K562 (cell line): ENCODE measurements at regions not wholly inside any gene's neighbourhood (a gene's known extent, or its start where the extent isn't known, plus 50 kb on each side); places are given as distances from the start of the nearest gene placed in this dataset.
A peak's percentile ranks its signal among the peaks of the same experiment; 100 is the strongest.

Experiments
- ATAC-seq: fragments of 200-7000 bp; cut with Tn5 transposase; 3 replicates; pipeline ENCODE4 v1.9.1; 2020; ENCODE audit warnings: moderate library complexity
- BruUV-seq: library from RNA; stranded (reverse); fragments of 400-500 nt; replicated peaks from 2 replicates; lab custom pipeline; 2021; lab: Mats Ljungman, UMichigan
- CTCF ChIA-PET: fragments of 300-600 bp; formaldehyde crosslinking; extraction: SDS; loops from one replicate; lab custom pipeline; 2021; ENCODE audit warnings: low intra/inter-chr PET ratio; lab: Yijun Ruan, JAX
- POLR2A ChIA-PET: fragments of 300-600, 350-650 bp; sonication (Branson Sonifier 250); formaldehyde crosslinking; extraction: SDS; loops from one replicate; lab custom pipeline; 2021; ENCODE audit warnings: antibody characterized with exemption, inconsistent platforms; lab: Yijun Ruan, JAX
- DNase-seq, 4 experiments: peaks; one replicate each; pipeline versions ENCODE4 v3.0.0 to v3.0.0-alpha.2; 2011 to 2018; ENCODE audit warnings: low spot score in 3 of 4, mixed read lengths in 3 of 4; ENCODE audit errors: extremely low read depth in 1 of 4
- FAIRE-seq: peaks from 2 replicates; lab custom pipeline; 2011; peaks lifted over from hg19 to GRCh38; lab: Jason Lieb, UNC
- H2AFZ ChIP-seq: 2 replicates; pipeline ENCODE4 v1.6.0; 2011; ENCODE audit warnings: low read depth, low read length, control low read depth, inconsistent platforms
- H3K27ac ChIP-seq: fragments of 200-600 bp; 3 replicates; pipeline ENCODE4 v1.8.0; 2011; ENCODE audit warnings: low read depth, mild to moderate bottlenecking, control low read depth, inconsistent platforms, low read length, moderate library complexity, mixed read lengths; ENCODE audit errors: extremely low read depth
- H3K27me3 ChIP-seq, 2 experiments: fragments of 300-600 bp in 1 of 2; 2 replicates in 1 of 2; 3 replicates in 1 of 2; pipeline versions ENCODE4 v1.6.0 to v1.8.0; 2011; ENCODE audit warnings: inconsistent platforms in 2 of 2, low read length in 2 of 2, mild to moderate bottlenecking in 1 of 2, mixed read lengths in 1 of 2, moderate library complexity in 1 of 2; ENCODE audit not compliant: control insufficient read depth in 2 of 2, insufficient read depth in 2 of 2
- H3K36me3 ChIP-seq: fragments of 300-600 bp; 3 replicates; pipeline ENCODE4 v1.8.0; 2011; ENCODE audit warnings: mild to moderate bottlenecking, low read length, inconsistent platforms; ENCODE audit not compliant: control insufficient read depth, insufficient read depth
- H3K4me1 ChIP-seq, 2 experiments: fragments of 200-600 bp in 1 of 2; replicated peaks in 1 of 2; 2 replicates in 1 of 2; 3 replicates in 1 of 2; pipeline versions ENCODE4 v1.5.1 to v1.8.0; 2011; ENCODE audit warnings: inconsistent platforms in 2 of 2, low read length in 2 of 2, mild to moderate bottlenecking in 1 of 2, mixed read lengths in 1 of 2, moderate library complexity in 1 of 2; ENCODE audit not compliant: control insufficient read depth in 2 of 2, insufficient read depth in 2 of 2
- H3K4me2 ChIP-seq: 2 replicates; pipeline ENCODE4 v1.6.1; 2011; ENCODE audit warnings: low read length, control low read depth, inconsistent platforms, mixed read lengths; ENCODE audit not compliant: insufficient read depth
- H3K4me3 ChIP-seq: fragments of 200-600 bp; sonication (generic), shearing (Covaris generic); 2 replicates; pipeline ENCODE4 v1.5.1; 2016; ENCODE audit warnings: control low read depth, inconsistent platforms
- H3K79me2 ChIP-seq: fragments of 200-600 bp; 3 replicates; pipeline ENCODE4 v1.8.0; 2011; ENCODE audit warnings: low read length, inconsistent platforms; ENCODE audit not compliant: control insufficient read depth, insufficient read depth
- H3K9ac ChIP-seq, 2 experiments: 2 replicates each; pipeline versions ENCODE4 v1.6.0 to v1.6.1; 2011; ENCODE audit warnings: low read depth in 2 of 2, low read length in 2 of 2, control low read depth in 1 of 2, inconsistent platforms in 1 of 2, mild to moderate bottlenecking in 1 of 2, mixed read lengths in 1 of 2; ENCODE audit not compliant: insufficient read depth in 1 of 2
- H3K9me1 ChIP-seq: one replicate; pipeline ENCODE4 v1.6.0; 2011; ENCODE audit warnings: inconsistent platforms, mild to moderate bottlenecking, low read length, moderate library complexity; ENCODE audit not compliant: control insufficient read depth, insufficient read depth
- H3K9me3 ChIP-seq: replicated peaks from 2 replicates; pipeline ENCODE4 v1.5.1; 2011; ENCODE audit warnings: low read depth, low read length, inconsistent platforms; ENCODE audit not compliant: control insufficient read depth, insufficient read depth
- H4K20me1 ChIP-seq: replicated peaks from 2 replicates; pipeline ENCODE4 v1.6.1; 2011; ENCODE audit warnings: low read length, inconsistent platforms, mixed read lengths; ENCODE audit not compliant: control insufficient read depth, insufficient read depth
- ELF1 ChIP-seq: fragments of 200-800 bp; sonication (Bioruptor generic); IDR thresholded peaks from 2 replicates; pipeline ENCODE4 v1.6.1; 2016; ENCODE audit warnings: missing genetic modification characterization, missing compliant biosample characterization
- ELF4 ChIP-seq: fragments of 450-650 bp; formaldehyde crosslinking; IDR thresholded peaks from 2 replicates; pipeline ENCODE4 v1.4.0; 2022; ENCODE audit warnings: missing genetic modification characterization
- EP400 ChIP-seq: fragments of 450-650 bp; IDR thresholded peaks from 2 replicates; pipeline ENCODE4 v1.6.1; 2017; ENCODE audit warnings: antibody characterized with exemption, mild to moderate bottlenecking, moderate library complexity
- FOXK1 ChIP-seq: sonication (generic); formaldehyde crosslinking; IDR thresholded peaks from 2 replicates; pipeline ENCODE4 v1.8.0; 2022; ENCODE audit warnings: missing genetic modification reagents, mild to moderate bottlenecking, borderline replicate concordance
- HNRNPL ChIP-seq: fragments of 200-400 bp; formaldehyde crosslinking; IDR thresholded peaks from 2 replicates; pipeline ENCODE4 v1.6.1; 2017; ENCODE audit warnings: low read depth, mild to moderate bottlenecking, low read length
- MED1 ChIP-seq: sonication (generic); formaldehyde crosslinking; IDR thresholded peaks from 2 replicates; pipeline ENCODE4 v1.8.1; 2023; ENCODE audit warnings: missing genetic modification reagents, borderline replicate concordance
- NCOA6 ChIP-seq: fragments of 450-650 bp; IDR thresholded peaks from 2 replicates; pipeline ENCODE4 v1.6.1; 2017; ENCODE audit warnings: mild to moderate bottlenecking
- NFYB ChIP-seq: IDR thresholded peaks from 2 replicates; pipeline ENCODE4 v1.6.1; 2011; ENCODE audit warnings: mild to moderate bottlenecking, moderate library complexity; ENCODE audit not compliant: insufficient read length; ENCODE audit errors: extremely low read depth
- PKNOX1 ChIP-seq: fragments of 450-650 bp; IDR thresholded peaks from 2 replicates; pipeline ENCODE4 v1.6.1; 2016
- RAD21 ChIP-seq, 2 experiments: fragments of 250-450 bp in 1 of 2; fragments of 450-650 bp in 1 of 2; sonication (Bioruptor Pico) in 1 of 2; formaldehyde crosslinking in 1 of 2; IDR thresholded peaks in 1 of 2; conservative IDR thresholded peaks in 1 of 2; 2 replicates each; pipeline versions ENCODE4 v1.4.0 to v1.8.0; 2020 to 2022; ENCODE audit warnings: mild to moderate bottlenecking in 2 of 2, moderate library complexity in 1 of 2
- SETDB1 ChIP-seq: IDR thresholded peaks from one replicate; pipeline ENCODE4 v1.6.1; 2012; ENCODE audit warnings: low read length, control low read depth, inconsistent platforms
- SNAPC5 ChIP-seq: fragments of 250-450 bp; sonication (Bioruptor Pico); IDR thresholded peaks from 2 replicates; pipeline ENCODE4 v1.8.0; 2021; ENCODE audit warnings: moderate library complexity, mild to moderate bottlenecking, inconsistent platforms
- ZC3H11A ChIP-seq: IDR thresholded peaks from 2 replicates; pipeline ENCODE4 v1.6.1; 2012; ENCODE audit warnings: low read depth, low read length, improper control_type of control experiment
- WGBS: fragments of 100-300 bp; shearing (Covaris generic); methylation state at CpG from one replicate; pipeline ENCODE4 v1.1.6; 2016; ENCODE audit warnings: low coverage, mixed read lengths; ENCODE audit not compliant: insufficient coverage; ENCODE audit errors: missing lambda C conversion rate; 5-methylcytosine and 5-hydroxymethylcytosine counted together
- in situ Hi-C: fragments of 300-500 bp; cut with MboI; formaldehyde crosslinking; loops from 4 replicates; pipeline ENCODE4 v1.15.0; 2018; ENCODE audit warnings: inconsistent platforms, mixed read lengths
- intact Hi-C: fragments of 100-400 bp; cut with micrococcal nuclease; formaldehyde crosslinking; loops from 2 replicates; pipeline ENCODE4 v1.14.2; 2022

- TF ChIP-seq ZC3H11A (peak; percentile 43; the same call in 1 of the 2 replicates), ELF1 (tag) (no peak), SETDB1 (no peak), FOXK1 (CRISPR knock-in tag) (no peak), NCOA6 (no peak), MED1 (CRISPR knock-in tag) (no peak), SNAPC5 (no peak)
- TF ChIP-seq, all 486 proteins: peak for 3
Observed at GRCh38 chr6:27840572-27840971, 71.6 kb downstream of the OR2B2 start (continued).

GRCh38 chr6:27839626-27840475 lies 72.3 kb downstream of the OR2B2 start:
- H3K4me2 ChIP-seq = peak overlapping the region; percentile 96
- H3K9ac ChIP-seq = peak overlapping the region; percentile 93 to 98
- peaks cover 25% of the 10 kb centered on the region; the same call in 1 of the 2 replicates for H4K20me1 ChIP-seq
- WGBS = 0% methylated on average over 12 of the region's 12 CpGs
- intact Hi-C loops (loop anchor here (2.0 to 10.0 kb wide), 8 partner anchors 27 to 1808 kb away; a partner anchor contains a TSS), in situ Hi-C loops (loop anchor here (5.0 to 10.0 kb wide), 3 partner anchors 52 to 1813 kb away; a partner anchor contains a TSS)
- peak overlapping the region; percentile 88 for H3K27ac ChIP-seq
- peak overlapping the region; percentile 56 for H3K4me3 ChIP-seq
- H2AFZ ChIP-seq = no peak overlapping the region
- no peak for ATAC-seq
- peaks cover 52% of the 10 kb centered on the region for H3K36me3 ChIP-seq
- H3K79me2 ChIP-seq = peaks cover 87% of the 10 kb centered on the region
- no peaks in the 10 kb centered on the region for H3K27me3 ChIP-seq
- peak in 1 of 4 experiments; percentile 65 for DNase-seq
- H3K9me3 ChIP-seq = no peaks in the 10 kb centered on the region
- no peak for FAIRE-seq
- no peaks in the 10 kb centered on the region for H3K9me1 ChIP-seq
- peaks cover 4 to 7% of the 10 kb centered on the region in 2 experiments; a peak in 2 of 5 replicates for H3K4me1 ChIP-seq
- ChIA-PET CTCF (no interaction called here), POLR2A (interaction anchor here (0.7 to 11.9 kb wide), 19 partner anchors 9 to 693 kb away, joined by 3 to 826 read pairs (median 18); a partner anchor contains a TSS)
- no TSS peak for BruUV-seq
- TF ChIP-seq RAD21 (CRISPR knock-in tag; conservative IDR thresholded peaks at IDR 0.05 in 1 of 2, IDR thresholded peaks at IDR 0.05 in 1 of 2) = no peak
- peak; percentile 42 for TF ChIP-seq NFYB
- no peak for TF ChIP-seq EP400
- peak; percentile 50; the same call in 1 of the 2 replicates for TF ChIP-seq HNRNPL
- peak; percentile 62 for TF ChIP-seq PKNOX1
- no peak for TF ChIP-seq ELF4
